ENCODE measurements at regions not wholly inside any gene's neighbourhood (a gene's known extent, or its start where the extent isn't known, plus 50 kb on each side); places are given as distances from the start of the nearest gene placed in this dataset.

DNA sequence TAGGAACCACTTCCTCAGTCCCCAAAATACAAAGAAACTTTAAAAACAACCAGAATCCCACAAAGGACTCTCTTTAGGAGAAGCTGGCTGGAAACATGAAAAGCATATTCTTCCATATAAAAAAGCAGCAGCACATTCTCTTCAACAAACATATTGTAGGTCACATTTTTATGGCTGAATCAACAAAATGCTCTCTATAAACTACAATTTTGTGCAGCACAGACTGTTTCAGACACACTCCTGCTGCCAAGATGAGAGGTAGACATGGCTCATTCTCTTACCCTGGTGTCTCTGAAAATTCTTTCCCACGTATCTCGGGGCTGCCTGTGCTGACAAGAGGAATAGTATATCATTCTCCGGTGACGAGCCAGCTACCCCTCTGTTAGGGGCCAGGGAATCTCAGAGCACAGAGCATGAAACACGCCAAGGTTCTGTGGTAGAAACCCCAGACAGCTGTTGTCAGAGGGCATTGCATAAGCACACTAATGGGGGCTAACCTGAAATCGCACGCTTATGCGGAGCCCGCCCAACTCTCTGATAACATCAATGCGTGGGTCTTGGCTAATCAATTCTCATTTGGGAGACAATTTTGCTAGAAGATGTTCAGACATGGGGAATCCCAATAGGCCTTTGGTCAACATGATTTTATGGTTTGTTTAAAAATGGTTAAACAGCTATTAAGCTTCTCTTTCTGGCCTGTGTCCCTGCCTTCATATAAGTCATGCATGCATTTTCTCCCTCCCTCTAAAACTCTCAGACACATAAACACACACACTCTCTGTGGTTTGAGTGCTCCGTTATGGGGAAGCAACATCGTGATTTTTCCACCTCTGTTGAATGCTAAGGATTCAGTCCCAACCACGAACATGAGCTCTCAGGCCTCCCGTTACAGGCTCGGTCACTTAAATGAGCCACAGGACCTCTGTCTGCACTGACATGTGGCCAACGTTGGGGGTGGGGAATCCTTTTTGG, 177.5 kb downstream of the INO80D start:
- Mint-ChIP-seq H3K27ac (no peak overlapping the region), H3K4me3 (no peak overlapping the region), H3K27me3 (peaks cover 0 to 13% of the 10 kb centered on the region in 2 donors), H3K4me1 (peaks cover 1 to 6% of the 10 kb centered on the region in 2 donors), H3K36me3 (no peaks in the 10 kb centered on the region), H3K9me3 (no peaks in the 10 kb centered on the region)
- ATAC-seq (replicated peaks) = no peak
- no peak for DNase-seq

DNA sequence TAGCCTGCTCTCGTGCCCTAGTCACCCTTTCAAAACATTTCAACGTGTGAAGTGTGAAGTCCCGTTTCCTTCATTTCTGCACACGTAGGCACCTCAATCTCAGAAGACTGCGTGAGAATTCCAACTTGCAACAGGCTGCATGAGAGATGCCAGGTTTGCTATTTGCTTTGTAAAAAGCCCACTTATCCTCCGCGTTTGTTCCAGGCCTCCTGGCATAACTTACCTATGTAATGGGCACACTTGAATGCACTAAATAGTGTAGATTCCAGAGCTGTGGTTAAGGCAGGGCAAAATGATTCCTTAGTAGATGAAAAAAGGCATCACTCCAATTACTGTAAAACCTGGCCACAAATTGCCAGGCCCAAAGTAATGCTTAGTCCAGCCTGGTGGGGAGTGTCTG, 179.6 kb downstream of the INO80D start:
- no peaks in the 10 kb centered on the region for H3K9me3 Mint-ChIP-seq
- peaks cover 0 to 13% of the 10 kb centered on the region in 2 donors for H3K27me3 Mint-ChIP-seq
- no peak overlapping the region for H3K4me3 Mint-ChIP-seq
- no peak overlapping the region for H3K27ac Mint-ChIP-seq
- DNase-seq (no peak), ATAC-seq (replicated peaks) (no peak)
- H3K4me1 Mint-ChIP-seq = no peaks in the 10 kb centered on the region
- H3K36me3 Mint-ChIP-seq = no peaks in the 10 kb centered on the region

DNA sequence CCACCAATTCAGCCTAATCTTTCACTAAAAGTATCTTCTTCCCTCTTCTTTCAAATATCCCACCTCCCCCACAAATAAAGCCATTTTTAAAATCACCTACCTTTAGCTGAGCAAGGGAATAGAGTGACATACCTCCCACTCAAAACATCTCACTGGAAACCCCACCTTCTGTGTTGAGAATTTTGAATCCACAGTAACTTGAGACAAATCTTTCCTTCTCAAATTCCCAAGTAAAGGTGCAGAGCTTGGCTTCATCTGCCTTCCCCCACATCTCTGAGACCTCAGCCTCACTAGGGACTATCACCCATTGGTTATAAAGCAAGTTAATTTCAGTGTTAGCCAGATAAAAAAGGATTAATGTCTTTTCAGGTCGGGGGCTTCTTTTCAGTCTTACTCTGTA, 180.4 kb downstream of the INO80D start:
- no peaks in the 10 kb centered on the region for H3K36me3 Mint-ChIP-seq
- H3K9me3 Mint-ChIP-seq = no peaks in the 10 kb centered on the region
- H3K4me3 Mint-ChIP-seq = no peak overlapping the region
- DNase-seq = no peak
- no peak for ATAC-seq (replicated peaks)
- H3K27me3 Mint-ChIP-seq = peaks cover 0 to 9% of the 10 kb centered on the region in 2 donors
- no peak overlapping the region for H3K27ac Mint-ChIP-seq
- no peaks in the 10 kb centered on the region for H3K4me1 Mint-ChIP-seq

DNA sequence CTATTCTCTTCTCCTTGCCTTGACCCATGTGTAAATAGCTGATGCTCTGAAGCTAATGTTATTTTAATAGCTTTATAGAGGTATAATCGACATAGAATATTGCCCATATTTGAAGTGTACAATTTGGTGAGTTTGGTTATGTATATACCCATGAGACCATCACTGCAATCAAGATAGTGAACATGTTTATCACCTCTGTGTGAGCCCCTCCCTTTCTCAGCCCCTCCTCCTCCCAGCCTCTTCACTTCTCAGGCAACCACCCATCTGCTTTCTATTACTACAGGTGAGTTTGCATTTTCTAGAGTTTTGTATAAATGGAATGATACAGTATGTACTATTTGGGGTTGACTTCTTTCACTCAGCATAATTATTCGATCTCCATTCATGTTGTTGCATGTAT, 181.1 kb downstream of the INO80D start:
- ATAC-seq (replicated peaks) (no peak), DNase-seq (no peak)
- H3K9me3 Mint-ChIP-seq = no peaks in the 10 kb centered on the region
- H3K36me3 Mint-ChIP-seq = no peaks in the 10 kb centered on the region
- H3K27me3 Mint-ChIP-seq = peaks cover 0 to 7% of the 10 kb centered on the region in 2 donors
- no peak overlapping the region for H3K27ac Mint-ChIP-seq
- no peak overlapping the region for H3K4me3 Mint-ChIP-seq
- H3K4me1 Mint-ChIP-seq = no peaks in the 10 kb centered on the region

DNA sequence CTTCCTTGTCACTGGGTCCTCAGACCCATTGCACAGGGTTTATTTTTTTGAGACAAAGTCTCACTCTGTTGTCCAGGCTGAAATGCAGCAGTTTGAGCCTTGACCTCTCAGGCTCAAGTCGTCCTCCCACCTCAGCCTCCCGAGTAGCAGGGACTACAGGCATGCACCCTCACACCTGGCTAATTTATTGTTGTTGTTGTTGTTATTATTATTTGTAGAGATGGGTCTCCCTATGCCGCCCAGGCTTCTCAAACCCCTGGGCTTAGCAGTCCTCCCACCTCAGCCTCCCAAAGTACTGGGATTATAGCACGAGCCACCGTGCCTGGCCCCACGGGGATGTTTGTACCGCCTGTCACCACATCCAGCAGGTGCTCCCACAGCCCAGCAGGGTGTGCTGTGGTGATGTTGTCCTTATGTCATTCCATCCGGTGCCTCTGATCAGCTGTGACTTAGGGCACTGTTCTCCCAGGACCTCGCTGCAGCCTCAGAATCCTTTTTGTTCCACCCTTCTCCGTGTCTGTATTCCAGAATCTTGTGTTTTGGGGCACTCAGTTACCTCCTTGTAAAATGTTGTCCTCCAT, 182.3 kb downstream of the INO80D start:
- peaks cover 8 to 10% of the 10 kb centered on the region in 2 donors for H3K9me3 Mint-ChIP-seq
- H3K36me3 Mint-ChIP-seq = no peaks in the 10 kb centered on the region
- ATAC-seq (replicated peaks) (peak; percentile 67), DNase-seq (no peak)
- H3K27ac Mint-ChIP-seq = no peak overlapping the region
- peaks cover 5 to 7% of the 10 kb centered on the region in 2 donors for H3K27me3 Mint-ChIP-seq
- H3K4me1 Mint-ChIP-seq = no peaks in the 10 kb centered on the region
- H3K4me3 Mint-ChIP-seq = no peak overlapping the region

DNA sequence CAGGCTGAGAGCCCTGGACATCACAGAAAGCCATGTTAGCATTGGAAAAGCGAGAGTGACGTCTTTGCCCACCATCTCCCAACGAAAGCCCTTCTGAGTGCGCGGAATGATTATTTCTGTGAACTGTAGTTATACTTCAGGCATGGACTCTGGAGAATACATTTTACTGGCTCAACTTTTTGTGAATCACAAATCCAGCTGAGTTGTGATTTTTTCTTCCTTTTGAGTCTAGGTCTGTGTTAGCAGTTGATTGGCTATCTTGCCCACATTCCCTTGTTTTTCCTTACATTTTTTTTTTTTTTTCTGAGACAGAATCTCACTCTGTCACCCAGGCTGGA, 183.1 kb downstream of the INO80D start:
- H3K27me3 Mint-ChIP-seq = peaks cover 5 to 7% of the 10 kb centered on the region in 2 donors
- no peak overlapping the region for H3K27ac Mint-ChIP-seq
- peaks cover 8 to 12% of the 10 kb centered on the region in 2 donors for H3K9me3 Mint-ChIP-seq
- H3K4me3 Mint-ChIP-seq = no peak overlapping the region
- ATAC-seq (replicated peaks) = no peak
- DNase-seq = no peak
- H3K4me1 Mint-ChIP-seq = no peaks in the 10 kb centered on the region
- peaks cover 0 to 1% of the 10 kb centered on the region in 2 donors for H3K36me3 Mint-ChIP-seq

DNA sequence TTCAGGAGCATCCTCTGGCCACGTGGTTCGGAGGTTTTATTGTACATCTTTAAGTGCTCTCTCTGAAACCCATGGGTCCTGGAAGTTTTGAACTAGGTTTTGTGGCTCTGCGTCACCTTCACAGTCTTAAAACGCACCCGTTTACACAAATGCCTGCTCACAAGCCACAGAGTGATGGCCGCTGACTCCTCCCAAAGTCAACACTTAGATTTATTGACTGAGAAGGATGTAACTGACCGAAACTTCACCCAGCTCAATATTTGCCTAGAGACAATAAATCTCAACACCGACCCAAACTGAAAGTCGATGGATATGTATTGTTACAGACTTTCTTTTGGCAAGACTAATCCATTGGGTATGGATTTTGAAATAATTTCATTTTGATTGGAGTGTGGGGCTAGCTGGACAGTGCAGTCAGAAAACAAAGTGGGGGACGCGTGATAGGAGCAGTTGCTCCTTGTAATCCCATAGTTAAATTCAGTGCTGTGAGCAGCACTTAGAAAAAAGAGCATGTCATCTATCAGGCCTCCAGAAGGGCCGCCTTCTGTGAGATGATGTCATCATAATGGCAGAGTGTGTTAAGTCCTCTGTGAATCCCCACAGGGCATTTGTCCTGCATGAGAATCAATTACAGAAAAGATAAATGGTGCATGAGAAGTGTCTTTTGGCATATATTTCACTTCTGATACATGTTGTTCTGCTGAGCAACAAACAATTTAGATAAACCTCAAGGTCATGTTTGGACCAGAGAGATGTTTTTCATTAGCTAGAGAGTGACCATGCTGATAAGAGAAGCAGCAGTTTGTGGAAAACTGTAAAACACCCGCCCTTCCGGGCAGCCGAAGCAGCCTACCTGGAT, 183.7 kb downstream of the INO80D start:
- H3K36me3 Mint-ChIP-seq = peaks cover 0 to 1% of the 10 kb centered on the region in 2 donors
- no peak overlapping the region for H3K4me3 Mint-ChIP-seq
- no peaks in the 10 kb centered on the region for H3K4me1 Mint-ChIP-seq
- ATAC-seq (replicated peaks) = no peak
- H3K9me3 Mint-ChIP-seq = peaks cover 8 to 12% of the 10 kb centered on the region in 2 donors
- no peak overlapping the region for H3K27ac Mint-ChIP-seq
- DNase-seq = no peak
- H3K27me3 Mint-ChIP-seq = peaks cover 5 to 7% of the 10 kb centered on the region in 2 donors

DNA sequence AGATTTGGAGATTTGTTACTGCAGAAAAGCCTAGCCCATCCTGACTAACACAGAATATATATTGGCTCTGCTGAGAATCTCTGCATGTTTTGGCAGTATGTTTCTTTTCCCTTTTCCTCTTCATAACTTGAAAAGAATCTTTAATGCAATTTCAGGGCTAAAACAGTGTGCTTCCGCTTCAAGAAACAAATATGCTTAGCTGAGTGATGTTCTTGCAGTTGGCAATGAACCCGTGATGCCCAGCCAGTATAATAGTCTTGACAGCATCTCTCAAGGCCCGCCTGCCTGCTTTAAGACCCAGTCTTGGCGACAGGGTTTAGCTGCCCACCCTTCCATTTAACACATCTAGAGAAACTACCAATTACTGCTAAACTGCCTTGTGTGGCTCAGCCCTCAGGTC, 184.5 kb downstream of the INO80D start:
- DNase-seq (no peak), ATAC-seq (replicated peaks) (no peak)
- H3K27me3 Mint-ChIP-seq = peaks cover 0 to 7% of the 10 kb centered on the region in 2 donors
- H3K27ac Mint-ChIP-seq = no peak overlapping the region
- H3K36me3 Mint-ChIP-seq = peaks cover 0 to 1% of the 10 kb centered on the region in 2 donors
- H3K4me1 Mint-ChIP-seq = no peaks in the 10 kb centered on the region
- H3K4me3 Mint-ChIP-seq = no peak overlapping the region
- H3K9me3 Mint-ChIP-seq = peaks cover 8 to 12% of the 10 kb centered on the region in 2 donors

DNA sequence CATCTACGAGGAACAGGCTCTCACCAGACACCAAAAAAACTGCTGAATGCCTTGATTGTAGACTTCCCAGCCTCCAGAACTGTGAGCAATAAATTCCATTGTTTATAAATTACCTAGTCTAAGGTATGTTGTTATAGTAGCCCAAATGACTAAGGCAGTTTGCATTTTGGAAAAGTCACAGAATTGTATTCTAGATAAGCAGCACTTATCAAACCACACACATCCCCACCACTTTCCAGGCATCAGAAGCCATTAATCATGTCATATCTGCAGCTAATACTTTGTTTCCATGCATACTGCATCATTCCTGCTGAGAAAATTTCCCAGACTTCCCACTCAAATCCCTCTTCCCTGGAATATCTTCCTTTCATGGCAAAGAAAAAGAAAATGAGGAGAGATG, 187.2 kb downstream of the INO80D start:
- Mint-ChIP-seq H3K4me3 (no peak overlapping the region), H3K36me3 (peaks cover 0 to 1% of the 10 kb centered on the region in 2 donors), H3K9me3 (peaks cover 8 to 12% of the 10 kb centered on the region in 2 donors), H3K27ac (no peak overlapping the region), H3K4me1 (no peaks in the 10 kb centered on the region), H3K27me3 (peaks cover 0 to 7% of the 10 kb centered on the region in 2 donors)
- DNase-seq = no peak
- no peak for ATAC-seq (replicated peaks)

DNA sequence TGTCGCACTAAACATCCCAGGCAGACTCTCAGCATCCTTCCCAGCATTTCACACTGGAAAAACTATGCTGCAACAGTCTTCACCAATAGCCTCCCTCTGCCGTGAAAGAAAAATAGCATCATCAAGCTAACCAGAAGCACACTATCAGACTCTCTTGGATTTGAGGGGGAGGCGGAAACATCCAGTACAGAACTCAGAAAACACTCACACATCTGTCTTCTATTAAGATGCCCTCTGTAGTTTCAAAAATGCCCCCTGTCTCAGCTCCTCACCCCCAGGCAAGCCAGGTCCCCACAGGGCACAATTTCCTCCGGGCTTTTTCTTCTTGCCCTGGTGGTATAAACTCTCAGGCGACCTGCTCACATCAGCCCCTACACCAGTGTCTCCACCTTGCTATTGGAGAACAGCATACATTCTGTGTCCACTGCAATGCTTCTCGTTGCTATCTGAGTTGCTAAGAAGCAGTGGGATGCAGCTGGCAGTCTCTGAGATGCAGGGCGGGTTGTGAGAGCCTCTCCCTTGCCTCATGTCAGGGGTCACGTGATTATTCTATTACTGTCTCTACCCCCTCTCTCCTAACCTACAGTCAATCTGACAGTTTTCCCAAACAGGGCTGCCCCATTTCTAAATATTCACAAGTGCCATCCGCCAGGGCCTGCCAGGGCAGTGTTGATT, 189.9 kb downstream of the INO80D start:
- H3K36me3 Mint-ChIP-seq = peaks cover 0 to 1% of the 10 kb centered on the region in 2 donors
- ATAC-seq (replicated peaks) = no peak
- H3K27ac Mint-ChIP-seq = peak overlapping the region; percentile 57
- no peak for DNase-seq
- H3K4me3 Mint-ChIP-seq = no peak overlapping the region
- H3K9me3 Mint-ChIP-seq = peaks cover 8 to 12% of the 10 kb centered on the region in 2 donors
- H3K4me1 Mint-ChIP-seq = no peaks in the 10 kb centered on the region
- H3K27me3 Mint-ChIP-seq = peaks cover 0 to 7% of the 10 kb centered on the region in 2 donors

DNA sequence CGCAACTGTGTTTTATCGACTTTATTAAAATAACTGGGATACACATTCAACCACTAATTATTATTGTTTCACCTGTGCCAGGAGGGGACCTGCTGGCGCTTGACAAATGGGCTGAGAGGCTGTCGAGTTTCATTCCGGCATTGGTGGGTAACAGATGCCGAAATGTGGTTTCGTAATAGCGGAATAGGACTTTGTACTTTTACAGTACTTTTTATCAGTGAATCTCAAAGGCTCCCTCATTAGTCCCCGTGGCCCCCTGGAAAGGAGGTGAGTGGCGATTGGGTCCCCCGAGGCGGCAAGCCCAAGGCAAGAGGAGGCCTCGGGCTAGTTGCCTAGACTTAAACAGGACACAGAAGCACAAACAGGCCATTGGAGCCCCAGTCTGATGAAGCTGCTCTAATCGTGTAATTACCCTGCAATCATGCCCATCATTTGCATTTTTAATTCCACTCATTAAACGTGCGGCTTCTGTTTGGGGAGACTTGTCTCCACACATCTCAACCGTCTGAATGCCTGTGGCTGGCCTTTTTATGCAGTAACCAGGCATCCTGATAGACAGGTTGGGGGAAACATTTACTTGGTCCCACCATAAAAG, 193.2 kb downstream of the INO80D start:
- Mint-ChIP-seq H3K27me3 (no peaks in the 10 kb centered on the region), H3K27ac (no peak overlapping the region), H3K36me3 (no peaks in the 10 kb centered on the region), H3K4me3 (no peak overlapping the region), H3K9me3 (no peaks in the 10 kb centered on the region), H3K4me1 (no peaks in the 10 kb centered on the region)
- DNase-seq (no peak), ATAC-seq (replicated peaks) (no peak)

DNA sequence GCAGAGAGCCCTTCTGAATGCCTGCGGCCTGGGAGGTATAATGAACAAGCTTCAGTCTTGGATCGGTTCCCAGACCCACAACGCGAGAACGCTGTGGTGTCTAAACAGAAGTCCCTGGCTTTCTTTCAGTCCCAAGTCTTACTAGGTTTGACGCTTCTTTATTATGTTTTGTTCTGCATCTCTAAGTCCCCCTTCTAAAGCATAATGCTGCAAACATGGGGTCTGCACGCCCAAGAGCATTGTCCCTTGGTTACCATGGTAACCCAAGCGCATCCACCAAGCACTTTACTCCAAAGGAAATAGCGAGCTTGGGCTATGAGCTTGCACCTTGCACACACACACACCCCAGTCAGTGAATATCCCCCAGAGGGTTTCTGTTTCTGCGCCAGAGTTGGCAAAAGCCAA, 193.7 kb downstream of the INO80D start:
- ATAC-seq (replicated peaks) = no peak
- H3K9me3 Mint-ChIP-seq = no peaks in the 10 kb centered on the region
- H3K4me1 Mint-ChIP-seq = no peaks in the 10 kb centered on the region
- no peaks in the 10 kb centered on the region for H3K27me3 Mint-ChIP-seq
- no peak overlapping the region for H3K27ac Mint-ChIP-seq
- no peak overlapping the region for H3K4me3 Mint-ChIP-seq
- DNase-seq = no peak
- H3K36me3 Mint-ChIP-seq = no peaks in the 10 kb centered on the region

DNA sequence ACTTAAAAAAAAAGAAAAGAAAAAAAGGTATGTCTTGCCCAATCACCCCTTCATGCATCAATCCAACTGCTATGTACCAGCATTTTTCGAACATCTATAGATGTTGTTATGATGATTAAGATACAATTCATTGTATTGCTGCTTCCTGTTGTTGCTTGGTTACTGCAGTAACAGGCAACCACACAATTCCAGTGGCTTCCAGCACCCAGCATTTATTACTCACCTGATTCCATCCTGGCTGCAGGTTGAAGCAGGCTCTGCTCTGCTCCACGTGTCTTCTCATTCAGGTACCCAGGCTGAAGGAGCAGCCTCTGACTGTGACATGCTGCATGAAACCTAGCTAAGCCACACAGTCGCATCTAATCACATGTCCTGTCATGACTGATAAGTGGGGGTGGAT, 196.9 kb downstream of the INO80D start:
- Mint-ChIP-seq H3K27me3 (peaks cover 11 to 17% of the 10 kb centered on the region in 2 donors), H3K36me3 (no peaks in the 10 kb centered on the region), H3K27ac (no peak overlapping the region), H3K4me1 (no peaks in the 10 kb centered on the region), H3K9me3 (no peaks in the 10 kb centered on the region), H3K4me3 (no peak overlapping the region)
- ATAC-seq (replicated peaks) (no peak), DNase-seq (no peak)

DNA sequence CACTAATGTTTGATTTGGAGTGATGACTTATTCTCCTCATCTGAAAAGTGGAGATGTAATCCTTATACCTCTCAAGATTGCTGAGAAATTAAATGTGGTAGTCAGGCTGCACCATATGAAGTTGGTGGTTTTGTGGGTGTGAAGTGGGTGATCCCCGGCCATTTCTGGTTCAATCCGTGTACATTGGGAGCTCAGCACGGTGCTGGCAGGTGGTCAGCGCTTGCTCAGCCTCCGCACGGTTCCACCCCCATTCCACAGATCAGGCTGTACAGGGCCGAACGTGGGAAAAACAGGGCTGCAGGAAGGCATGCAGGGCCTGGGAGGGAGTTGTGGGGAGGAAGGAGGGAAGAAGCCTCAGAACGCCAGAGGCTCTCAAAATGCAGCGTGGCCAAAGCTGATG, 198.3 kb downstream of the INO80D start:
- DNase-seq = no peak
- H3K36me3 Mint-ChIP-seq = no peaks in the 10 kb centered on the region
- no peaks in the 10 kb centered on the region for H3K9me3 Mint-ChIP-seq
- no peaks in the 10 kb centered on the region for H3K4me1 Mint-ChIP-seq
- H3K4me3 Mint-ChIP-seq = no peak overlapping the region
- H3K27ac Mint-ChIP-seq = no peak overlapping the region
- peaks cover 11 to 17% of the 10 kb centered on the region in 2 donors for H3K27me3 Mint-ChIP-seq
- no peak for ATAC-seq (replicated peaks)
